Fibroblast of villous mesenchyme (primary cell): ENCODE measurements at regions not wholly inside any gene's neighbourhood (a gene's known extent, or its start where the extent isn't known, plus 50 kb on each side); places are given as distances from the start of the nearest gene placed in this dataset.
A peak's percentile ranks its signal among the peaks of the same experiment; 100 is the strongest.

ENCODE experiments used
- DNase-seq: peaks from one replicate; pipeline ENCODE4 v3.0.0-alpha.2; 2010; ENCODE audit warnings: low read depth
- H3K4me3 ChIP-seq: 2 replicates; pipeline ENCODE4 v1.5.1; 2011; ENCODE audit warnings: low read depth, mild to moderate bottlenecking, low read length
- CTCF ChIP-seq: IDR thresholded peaks from 2 replicates; pipeline ENCODE4 v1.5.1; 2012; ENCODE audit warnings: low read depth, mild to moderate bottlenecking, low read length; ENCODE audit not compliant: insufficient read depth

- TF ChIP-seq CTCF = no peak
- DNase-seq = no peak
- H3K4me3 ChIP-seq = no peak overlapping the region
Observed at GRCh38 chr2:177042311-177042710, 170.3 kb upstream of the HNRNPA3 start.

GRCh38 chr2:177044671-177045070 is 167.9 kb upstream of the HNRNPA3 start:
- no peak for TF ChIP-seq CTCF
- H3K4me3 ChIP-seq = no peak overlapping the region
- DNase-seq = no peak

- H3K4me3 ChIP-seq = no peak overlapping the region
- no peak for DNase-seq
- no peak for TF ChIP-seq CTCF
Observed at GRCh38 chr2:177048981-177049380, 163.6 kb upstream of the HNRNPA3 start.

- TF ChIP-seq CTCF = no peak
- no peak for DNase-seq
- H3K4me3 ChIP-seq = no peak overlapping the region
Observed at GRCh38 chr2:177051278-177051677, 161.3 kb upstream of the HNRNPA3 start.

GRCh38 chr2:177052471-177052870 is 160.1 kb upstream of the HNRNPA3 start:
- no peak overlapping the region for H3K4me3 ChIP-seq
- no peak for TF ChIP-seq CTCF
- DNase-seq = no peak

- no peak overlapping the region for H3K4me3 ChIP-seq
- peak; percentile 3 for DNase-seq
- no peak for TF ChIP-seq CTCF
Observed at GRCh38 chr2:177053038-177053437, 159.6 kb upstream of the HNRNPA3 start.

GRCh38 chr2:177053716-177054115 is 158.9 kb upstream of the HNRNPA3 start:
- TF ChIP-seq CTCF = no peak
- no peak for DNase-seq
- H3K4me3 ChIP-seq = no peak overlapping the region
